ENCODE measurements at regions not wholly inside any gene's neighbourhood (a gene's known extent, or its start where the extent isn't known, plus 50 kb on each side); places are given as distances from the start of the nearest gene placed in this dataset.

GRCh38 chr18:64337673-64338072 lies 188.8 kb upstream of the LINC00305 start:
- H3K4me3 ChIP-seq (ENCODE audit: low read depth, low read length): no peak overlapping the region
- TF ChIP-seq CTCF (IDR thresholded peaks at IDR 0.05; ENCODE audit: insufficient read depth, low read length, poor library complexity, severe bottlenecking): no peak

GRCh38 chr18:64337018-64337417 lies 188.1 kb upstream of the LINC00305 start:
- Histone ChIP-seq H3K27me3 (ENCODE audit: control insufficient read depth, insufficient read depth, low read length) (no peaks in the 10 kb centered on the region), H3K36me3 (ENCODE audit: control insufficient read depth, insufficient read depth, low read length) (no peaks in the 10 kb centered on the region), H3K4me3 (ENCODE audit: low read depth, low read length) (no peak overlapping the region)
- DNase-seq (ENCODE audit: low read depth): no peak
- no peak for TF ChIP-seq CTCF (IDR thresholded peaks at IDR 0.05; ENCODE audit: insufficient read depth, low read length, poor library complexity, severe bottlenecking)

More at GRCh38 chr18:64337673-64338072, 188.8 kb upstream of the LINC00305 start:
- no peak for DNase-seq (ENCODE audit: low read depth)
- Histone ChIP-seq H3K27me3 (ENCODE audit: control insufficient read depth, insufficient read depth, low read length) (no peaks in the 10 kb centered on the region), H3K36me3 (ENCODE audit: control insufficient read depth, insufficient read depth, low read length) (no peaks in the 10 kb centered on the region)

DNA sequence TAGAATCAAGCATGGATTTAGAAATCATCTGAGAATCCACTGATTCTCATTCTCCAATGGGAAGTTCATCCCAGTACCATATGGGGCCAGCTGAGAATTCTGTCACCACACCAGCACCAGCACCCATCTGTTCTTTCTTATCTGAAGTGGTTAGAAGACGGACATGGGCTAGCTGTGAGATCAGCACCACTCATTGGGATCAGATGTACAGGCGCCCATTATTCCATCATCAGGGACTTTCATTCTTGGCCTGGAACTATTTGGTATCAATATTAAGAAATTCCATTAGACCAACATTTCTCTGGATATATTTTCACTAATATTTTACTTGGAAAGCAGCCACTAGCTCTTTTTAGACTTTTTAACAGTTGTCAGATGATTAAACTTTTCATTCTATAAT lies 185.9 kb upstream of the LINC00305 start:
- no peak for TF ChIP-seq CTCF (IDR thresholded peaks at IDR 0.05; ENCODE audit: insufficient read depth, low read length, poor library complexity, severe bottlenecking)
- no peak overlapping the region for H3K4me3 ChIP-seq (ENCODE audit: low read depth, low read length)
- H3K36me3 ChIP-seq (ENCODE audit: control insufficient read depth, insufficient read depth, low read length): no peaks in the 10 kb centered on the region
- H3K27me3 ChIP-seq (ENCODE audit: control insufficient read depth, insufficient read depth, low read length): no peaks in the 10 kb centered on the region
- DNase-seq (ENCODE audit: low read depth): no peak

DNA sequence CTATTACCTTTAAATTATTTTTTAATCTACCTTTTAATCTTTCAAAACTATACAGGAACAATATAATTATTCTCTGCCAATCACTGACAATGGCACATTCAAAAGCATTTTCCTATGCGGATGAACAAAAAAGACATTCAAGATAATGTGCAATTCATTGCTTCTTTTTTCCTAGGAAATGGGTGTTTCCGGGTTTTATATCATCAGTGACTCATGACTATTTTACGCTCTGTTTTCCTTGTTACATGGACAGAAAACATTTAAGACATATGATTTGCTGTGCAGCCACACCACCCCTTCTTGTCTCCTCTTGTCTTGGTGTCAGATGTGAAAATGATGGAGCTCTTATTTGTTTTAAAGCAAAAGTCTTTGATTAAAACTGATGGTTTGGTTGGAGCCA lies 184.7 kb upstream of the LINC00305 start:
- Histone ChIP-seq H3K36me3 (ENCODE audit: control insufficient read depth, insufficient read depth, low read length) (no peaks in the 10 kb centered on the region), H3K4me3 (ENCODE audit: low read depth, low read length) (no peak overlapping the region), H3K27me3 (ENCODE audit: control insufficient read depth, insufficient read depth, low read length) (no peaks in the 10 kb centered on the region)
- DNase-seq (ENCODE audit: low read depth): no peak
- TF ChIP-seq CTCF (IDR thresholded peaks at IDR 0.05; ENCODE audit: insufficient read depth, low read length, poor library complexity, severe bottlenecking): no peak

DNA sequence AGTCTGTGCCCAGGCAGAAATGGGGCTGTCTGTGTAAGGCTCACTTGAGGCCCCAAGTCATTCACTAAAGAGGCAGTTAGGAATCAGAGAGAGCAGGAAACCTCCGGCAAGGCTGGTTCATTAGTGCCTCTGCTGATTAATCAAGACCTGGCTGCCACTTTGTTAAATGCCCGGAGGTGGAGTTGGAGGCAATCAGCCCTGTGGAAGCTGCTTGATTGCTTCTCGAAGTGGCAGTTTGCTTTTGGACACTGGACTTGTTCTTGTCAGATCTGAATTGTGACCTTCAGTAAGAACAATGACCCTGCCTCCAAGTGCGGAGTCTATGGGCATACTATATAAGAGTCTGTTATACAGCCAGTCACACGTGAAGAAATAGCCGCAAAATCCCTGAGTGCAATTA lies 183.9 kb upstream of the LINC00305 start:
- no peak for TF ChIP-seq CTCF (IDR thresholded peaks at IDR 0.05; ENCODE audit: insufficient read depth, low read length, poor library complexity, severe bottlenecking)
- H3K4me3 ChIP-seq (ENCODE audit: low read depth, low read length): no peak overlapping the region
- no peaks in the 10 kb centered on the region for H3K36me3 ChIP-seq (ENCODE audit: control insufficient read depth, insufficient read depth, low read length)
- no peak for DNase-seq (ENCODE audit: low read depth)
- H3K27me3 ChIP-seq (ENCODE audit: control insufficient read depth, insufficient read depth, low read length): no peaks in the 10 kb centered on the region

DNA sequence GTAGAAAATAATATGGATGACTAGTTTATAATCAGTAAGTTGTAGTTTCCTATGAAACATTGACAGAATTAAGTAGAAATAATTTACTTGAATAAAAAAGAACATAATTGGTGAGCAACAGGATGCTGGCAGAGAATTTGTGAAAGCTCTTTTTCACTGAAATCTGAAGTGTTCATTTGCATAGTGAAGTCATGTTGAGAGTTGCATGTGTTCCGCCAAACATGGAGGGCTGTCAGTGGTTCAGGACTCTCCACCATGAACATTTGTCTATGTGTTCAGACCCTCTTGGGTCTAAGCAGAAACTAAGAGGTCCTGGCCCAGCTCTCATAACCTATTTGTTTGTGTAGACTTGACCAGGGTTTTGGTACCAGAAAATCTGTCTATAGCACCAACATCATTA lies 182.5 kb upstream of the LINC00305 start:
- no peak for DNase-seq (ENCODE audit: low read depth)
- no peaks in the 10 kb centered on the region for H3K27me3 ChIP-seq (ENCODE audit: control insufficient read depth, insufficient read depth, low read length)
- no peak overlapping the region for H3K4me3 ChIP-seq (ENCODE audit: low read depth, low read length)
- TF ChIP-seq CTCF (IDR thresholded peaks at IDR 0.05; ENCODE audit: insufficient read depth, low read length, poor library complexity, severe bottlenecking): no peak
- no peaks in the 10 kb centered on the region for H3K36me3 ChIP-seq (ENCODE audit: control insufficient read depth, insufficient read depth, low read length)

Measured in kidney epithelial cell (primary cell).